ENCODE measurements at regions not wholly inside any gene's neighbourhood (a gene's known extent, or its start where the extent isn't known, plus 50 kb on each side); places are given as distances from the start of the nearest gene placed in this dataset.

GRCh38 chr5:135248801-135249231, 150.2 kb downstream of the MACROH2A1 start:
- DNase-seq (ENCODE audit: low read depth in 2 of 2): no peak

- DNase-seq (ENCODE audit: low read depth in 2 of 2): no peak
Measured at GRCh38 chr5:135246923-135247795, 151.9 kb downstream of the MACROH2A1 start.

- no peak for DNase-seq (ENCODE audit: low read depth in 2 of 2)
Measured at GRCh38 chr5:135246605-135246922, 152.5 kb downstream of the MACROH2A1 start.

- DNase-seq (ENCODE audit: low read depth in 2 of 2): no peak
Measured at GRCh38 chr5:135245521-135246499, 153.2 kb downstream of the MACROH2A1 start.

DNA sequence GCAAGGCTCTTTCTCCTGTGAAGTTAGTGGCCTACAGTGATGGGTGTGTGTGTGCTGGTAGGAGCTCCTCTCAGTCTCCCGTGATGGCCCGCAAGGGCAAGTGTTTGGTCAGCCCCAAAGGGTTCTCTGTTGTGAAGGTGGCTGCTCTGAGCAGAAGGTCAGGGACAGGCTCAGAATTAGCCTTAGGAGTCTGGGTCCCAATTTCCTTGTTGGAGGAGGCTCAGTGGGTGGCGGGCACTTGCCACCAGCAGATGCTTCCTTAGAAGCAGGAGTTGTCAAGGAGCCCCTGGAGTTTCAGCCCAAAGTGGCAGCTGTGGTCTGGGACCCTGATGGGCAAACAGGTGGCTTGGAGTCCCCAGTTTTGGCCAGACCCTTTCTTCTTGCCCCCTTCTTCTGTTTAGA, 154.4 kb downstream of the MACROH2A1 start:
- DNase-seq (ENCODE audit: low read depth in 2 of 2): no peak

GRCh38 chr5:135243556-135244285, 155.3 kb downstream of the MACROH2A1 start:
- DNase-seq (ENCODE audit: low read depth in 2 of 2): no peak

- DNase-seq (ENCODE audit: low read depth in 2 of 2): no peak
Measured at GRCh38 chr5:135242866-135243555, 156.0 kb downstream of the MACROH2A1 start.

GRCh38 chr5:135242021-135242865, 156.8 kb downstream of the MACROH2A1 start:
- DNase-seq (ENCODE audit: low read depth in 2 of 2): no peak

GRCh38 chr5:135241536-135241935, 157.5 kb downstream of the MACROH2A1 start:
- DNase-seq (ENCODE audit: low read depth in 2 of 2): no peak

DNA sequence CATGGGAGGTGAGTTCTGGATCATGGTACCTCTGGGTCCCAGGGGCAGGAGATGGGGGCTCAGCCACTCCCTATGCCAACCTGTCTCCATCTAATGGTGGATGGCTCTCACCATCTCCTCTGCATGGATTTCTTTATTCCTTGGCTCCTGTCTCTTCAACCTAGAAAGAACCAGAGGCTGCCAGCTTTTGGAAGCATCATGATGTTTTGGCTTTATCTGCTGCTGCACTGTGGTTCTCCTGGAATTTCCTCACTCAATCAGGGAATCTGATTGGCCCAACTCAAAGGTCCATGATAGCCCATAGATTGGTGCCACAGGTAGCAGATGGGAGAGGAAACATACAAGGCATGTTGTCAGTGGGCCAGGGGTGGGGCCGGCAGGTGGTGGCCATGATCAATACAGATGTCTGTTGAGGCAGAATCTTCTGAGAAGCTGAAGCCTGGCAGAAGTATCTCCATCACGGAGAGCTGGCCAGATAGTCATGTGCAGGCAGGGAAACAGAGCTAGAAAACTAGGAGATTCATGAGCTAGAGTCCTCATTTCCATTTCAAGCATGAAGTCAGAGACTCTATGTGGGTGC, 158.2 kb downstream of the MACROH2A1 start:
- no peak for DNase-seq (ENCODE audit: low read depth in 2 of 2)

DNA sequence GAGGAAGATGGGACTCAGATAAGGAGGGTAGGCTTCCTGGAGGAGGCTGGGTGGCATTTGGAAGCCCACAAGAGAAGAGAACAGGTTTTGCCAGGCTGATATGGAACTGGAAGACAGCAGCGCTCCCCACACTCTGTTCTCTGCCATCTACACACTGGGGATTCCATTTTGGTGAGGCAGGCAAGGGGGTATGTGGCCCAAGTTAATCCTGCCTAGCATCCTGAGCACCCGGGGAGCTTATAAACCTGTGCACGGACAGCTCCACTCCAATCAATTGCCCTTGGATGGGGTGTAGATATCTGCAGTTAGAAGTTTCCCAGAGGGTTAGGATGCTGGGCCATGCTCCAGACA, 158.8 kb downstream of the MACROH2A1 start:
- no peak for DNase-seq (ENCODE audit: low read depth in 2 of 2)

DNA sequence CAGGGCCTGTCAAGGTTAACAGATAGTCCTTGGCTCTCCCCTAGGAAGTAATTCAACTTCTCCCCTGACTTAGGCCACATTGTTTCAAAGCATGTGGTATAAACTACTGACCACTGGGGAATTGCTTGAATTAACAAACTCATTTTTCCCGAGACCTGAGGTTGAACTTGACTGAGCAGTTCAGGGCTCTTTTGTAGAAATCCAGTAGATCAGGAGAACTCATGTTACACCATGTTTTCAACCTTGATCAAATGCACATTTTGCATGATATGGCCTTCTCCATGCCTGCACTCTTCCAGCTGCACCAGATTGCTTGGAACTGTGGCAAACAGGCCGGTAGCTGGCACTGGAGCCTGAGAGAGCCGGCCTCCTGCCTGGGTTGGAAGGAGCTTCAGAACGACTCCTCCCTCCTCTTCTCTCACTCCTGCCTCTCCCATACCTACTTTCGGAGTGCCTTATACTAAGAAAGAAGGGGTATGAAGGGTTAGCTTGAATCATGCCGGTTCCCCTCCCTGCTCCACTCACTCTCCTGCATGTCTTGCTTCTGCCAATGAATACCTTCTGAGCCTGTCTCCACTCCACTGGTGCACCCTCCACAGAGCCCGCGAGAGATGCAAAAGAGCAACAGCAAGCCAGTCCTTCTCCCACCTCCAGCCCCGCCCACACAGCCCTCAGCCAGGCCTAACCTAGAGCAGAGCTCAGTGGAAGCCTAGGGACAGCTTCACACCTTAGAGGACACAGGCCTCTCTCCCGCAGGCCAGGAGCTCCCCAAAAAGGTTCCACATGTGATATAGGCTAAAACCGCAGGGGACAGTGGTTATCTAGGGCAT, 159.4 kb downstream of the MACROH2A1 start:
- DNase-seq (ENCODE audit: low read depth in 2 of 2): no peak

DNA sequence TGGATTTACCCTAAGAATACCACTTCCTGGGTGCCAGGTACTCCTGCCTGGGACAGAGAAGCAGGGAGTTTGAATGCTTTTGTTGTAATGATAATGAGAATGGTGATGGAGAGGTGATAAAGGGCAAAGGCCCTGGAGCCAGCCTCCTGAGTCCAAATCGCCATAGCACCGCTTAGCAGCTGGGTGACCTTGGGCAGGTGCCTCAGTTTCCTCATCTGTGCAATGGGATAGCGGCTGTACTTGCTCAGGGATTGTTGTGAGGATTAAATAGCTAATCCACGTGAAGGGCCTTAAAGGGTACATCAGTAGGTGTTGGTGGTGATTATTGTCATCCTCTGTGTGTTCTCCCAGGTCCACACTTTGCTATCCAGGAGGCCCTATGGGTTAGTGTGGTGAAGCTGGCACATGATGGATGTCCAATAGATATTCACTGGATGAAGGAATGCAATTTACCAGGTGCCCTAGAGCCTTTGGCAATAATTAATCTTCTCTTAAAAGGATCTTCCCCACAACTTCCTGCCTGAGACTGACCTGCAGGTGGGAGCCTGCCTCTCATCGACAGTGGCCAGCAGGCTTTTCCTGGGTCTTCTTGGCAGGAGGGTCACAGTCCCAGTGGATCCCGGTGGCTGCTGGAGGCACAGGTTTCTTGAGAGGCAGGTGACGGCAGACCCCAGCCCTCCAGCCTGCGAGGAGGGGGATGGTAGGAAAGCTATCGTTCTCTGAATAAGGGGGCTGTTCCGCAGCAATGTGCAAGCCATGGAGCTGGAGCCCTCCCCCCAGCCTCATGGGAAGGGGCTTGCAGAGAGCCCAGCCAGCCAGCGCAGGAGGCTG, 160.2 kb downstream of the MACROH2A1 start:
- DNase-seq (ENCODE audit: low read depth in 2 of 2): no peak

- DNase-seq (ENCODE audit: low read depth in 2 of 2): no peak
Measured at GRCh38 chr5:135237748-135238103, 161.3 kb downstream of the MACROH2A1 start.

- DNase-seq (ENCODE audit: low read depth in 2 of 2): no peak
Measured at GRCh38 chr5:135236908-135237747, 161.9 kb downstream of the MACROH2A1 start.

GRCh38 chr5:135236228-135236907, 162.7 kb downstream of the MACROH2A1 start:
- no peak for DNase-seq (ENCODE audit: low read depth in 2 of 2)

Measured in stimulated activated CD4-positive, alpha-beta T cell treated with anti-CD3 and anti-CD28 coated beads, Interleukin-12 subunit alpha, Interleukin-12 subunit beta, amount 100 ng/mL, for 24 hours (primary cell).